Stimulated activated naive CD8-positive, alpha-beta T cell treated with anti-CD3 and anti-CD28 coated beads, Interleukin-15, amount 100 ng/mL, for 72 hours (primary cell): ENCODE measurements at regions not wholly inside any gene's neighbourhood (a gene's known extent, or its start where the extent isn't known, plus 50 kb on each side); places are given as distances from the start of the nearest gene placed in this dataset.
A peak's percentile ranks its signal among the peaks of the same experiment; 100 is the strongest.

Experiments
- ATAC-seq: fragments of 150-1000 bp; cut with Tn5 transposase; 2 replicates; pipeline ENCODE4 v1.10.0; 2021; ENCODE audit warnings: mild to moderate bottlenecking, moderate library complexity
- DNase-seq, 2 donors: peaks; one replicate each; pipeline ENCODE4 v3.0.0; 2021 to 2022
- H3K27ac Mint-ChIP-seq, 2 donors: one replicate each; pipeline ENCODE4 v1.8.0; 2022; ENCODE audit warnings: mild to moderate bottlenecking in 2 of 2, mixed read lengths in 2 of 2, moderate library complexity in 2 of 2
- H3K27me3 Mint-ChIP-seq: one replicate; pipeline ENCODE4 v1.8.0; 2022; ENCODE audit warnings: mixed read lengths
- H3K4me1 Mint-ChIP-seq: one replicate; pipeline ENCODE4 v1.8.0; 2022; ENCODE audit warnings: mild to moderate bottlenecking, mixed read lengths
- H3K4me3 Mint-ChIP-seq, 2 donors: one replicate each; pipeline ENCODE4 v1.8.0; 2022; ENCODE audit warnings: mild to moderate bottlenecking in 2 of 2, mixed read lengths in 2 of 2, moderate library complexity in 1 of 2
- H3K9me3 Mint-ChIP-seq, 2 donors: one replicate each; pipeline ENCODE4 v1.8.0; 2022; ENCODE audit warnings: mixed read lengths in 2 of 2

- ATAC-seq (no peak), DNase-seq (no peak)
- no peaks in the 10 kb centered on the region for H3K27me3 Mint-ChIP-seq
- H3K9me3 Mint-ChIP-seq, result peaks cover 0 to under 1% of the 10 kb centered on the region in 2 donors
- no peak overlapping the region for H3K27ac Mint-ChIP-seq
- no peaks in the 10 kb centered on the region for H3K4me1 Mint-ChIP-seq
- no peak overlapping the region for H3K4me3 Mint-ChIP-seq
These were observed 593.3 kb upstream of the SYT4 start for GRCh38 chr18:43870626-43871025.

- H3K4me3 Mint-ChIP-seq, result no peak overlapping the region
- no peak for DNase-seq
- H3K9me3 Mint-ChIP-seq, result peaks cover 8 to 10% of the 10 kb centered on the region in 2 donors
- H3K27ac Mint-ChIP-seq, result no peak overlapping the region
- no peak for ATAC-seq
- no peaks in the 10 kb centered on the region for H3K27me3 Mint-ChIP-seq
- H3K4me1 Mint-ChIP-seq, result no peaks in the 10 kb centered on the region
These were observed 598.2 kb upstream of the SYT4 start for GRCh38 chr18:43875511-43875910.

GRCh38 chr18:43876286-43876685 lies 599.0 kb upstream of the SYT4 start:
- no peaks in the 10 kb centered on the region for H3K27me3 Mint-ChIP-seq
- no peak for DNase-seq
- no peak for ATAC-seq
- peaks cover 8 to 10% of the 10 kb centered on the region in 2 donors for H3K9me3 Mint-ChIP-seq
- H3K4me1 Mint-ChIP-seq, result no peaks in the 10 kb centered on the region
- H3K27ac Mint-ChIP-seq, result peak overlapping the region in 1 of 2 donors; percentile 28
- H3K4me3 Mint-ChIP-seq, result no peak overlapping the region

GRCh38 chr18:43876748-43877147 lies 599.5 kb upstream of the SYT4 start:
- Mint-ChIP-seq H3K4me3 (no peak overlapping the region), H3K27ac (no peak overlapping the region), H3K4me1 (no peaks in the 10 kb centered on the region), H3K27me3 (no peaks in the 10 kb centered on the region), H3K9me3 (peaks cover 8 to 10% of the 10 kb centered on the region in 2 donors)
- ATAC-seq, result no peak
- DNase-seq, result no peak

GRCh38 chr18:43877616-43878321 lies 600.5 kb upstream of the SYT4 start:
- H3K27me3 Mint-ChIP-seq, result no peaks in the 10 kb centered on the region
- H3K9me3 Mint-ChIP-seq, result peaks cover 8 to 10% of the 10 kb centered on the region in 2 donors
- H3K4me1 Mint-ChIP-seq, result no peaks in the 10 kb centered on the region
- no peak overlapping the region for H3K4me3 Mint-ChIP-seq
- ATAC-seq, result no peak
- DNase-seq, result no peak
- H3K27ac Mint-ChIP-seq, result peak overlapping the region in 1 of 2 donors; percentile 6

- H3K4me1 Mint-ChIP-seq, result no peaks in the 10 kb centered on the region
- ATAC-seq (no peak), DNase-seq (no peak)
- H3K27ac Mint-ChIP-seq, result peak overlapping the region in 1 of 2 donors; percentile 34
- no peak overlapping the region for H3K4me3 Mint-ChIP-seq
- H3K27me3 Mint-ChIP-seq, result no peaks in the 10 kb centered on the region
- peaks cover 8 to 10% of the 10 kb centered on the region in 2 donors for H3K9me3 Mint-ChIP-seq
These were observed 602.1 kb upstream of the SYT4 start for GRCh38 chr18:43879415-43879814.

GRCh38 chr18:43882358-43883055 lies 605.2 kb upstream of the SYT4 start:
- Mint-ChIP-seq H3K9me3 (peaks cover 10 to 16% of the 10 kb centered on the region in 2 donors), H3K4me3 (no peak overlapping the region), H3K27me3 (no peaks in the 10 kb centered on the region), H3K4me1 (no peaks in the 10 kb centered on the region), H3K27ac (no peak overlapping the region)
- ATAC-seq, result no peak
- DNase-seq, result no peak

GRCh38 chr18:43883886-43884285 lies 606.6 kb upstream of the SYT4 start:
- no peak overlapping the region for H3K4me3 Mint-ChIP-seq
- peak overlapping the region in 1 of 2 donors; percentile 42 for H3K27ac Mint-ChIP-seq
- peaks cover 10 to 16% of the 10 kb centered on the region in 2 donors for H3K9me3 Mint-ChIP-seq
- ATAC-seq (no peak), DNase-seq (no peak)
- H3K27me3 Mint-ChIP-seq, result no peaks in the 10 kb centered on the region
- H3K4me1 Mint-ChIP-seq, result no peaks in the 10 kb centered on the region

- DNase-seq (no peak), ATAC-seq (no peak)
- H3K27me3 Mint-ChIP-seq, result no peaks in the 10 kb centered on the region
- peaks cover 0 to 14% of the 10 kb centered on the region in 2 donors for H3K9me3 Mint-ChIP-seq
- H3K4me3 Mint-ChIP-seq, result no peak overlapping the region
- no peak overlapping the region for H3K27ac Mint-ChIP-seq
- H3K4me1 Mint-ChIP-seq, result no peaks in the 10 kb centered on the region
These were observed 609.1 kb upstream of the SYT4 start for GRCh38 chr18:43886341-43886740.

- Mint-ChIP-seq H3K27ac (no peak overlapping the region), H3K27me3 (no peaks in the 10 kb centered on the region), H3K4me1 (no peaks in the 10 kb centered on the region), H3K4me3 (no peak overlapping the region), H3K9me3 (peaks cover 0 to 14% of the 10 kb centered on the region in 2 donors)
- DNase-seq (no peak), ATAC-seq (no peak)
These were observed 610.2 kb upstream of the SYT4 start for GRCh38 chr18:43887491-43887890.

- Mint-ChIP-seq H3K4me1 (no peaks in the 10 kb centered on the region), H3K27me3 (no peaks in the 10 kb centered on the region), H3K9me3 (peaks cover 0 to 14% of the 10 kb centered on the region in 2 donors), H3K4me3 (no peak overlapping the region), H3K27ac (no peak overlapping the region)
- ATAC-seq, result no peak
- no peak for DNase-seq
These were observed 611.3 kb upstream of the SYT4 start for GRCh38 chr18:43888598-43888997.

- H3K27me3 Mint-ChIP-seq, result no peaks in the 10 kb centered on the region
- DNase-seq, result no peak
- H3K27ac Mint-ChIP-seq, result no peak overlapping the region
- no peak overlapping the region for H3K4me3 Mint-ChIP-seq
- peaks cover 10 to 13% of the 10 kb centered on the region in 2 donors for H3K9me3 Mint-ChIP-seq
- H3K4me1 Mint-ChIP-seq, result no peaks in the 10 kb centered on the region
- no peak for ATAC-seq
These were observed 615.8 kb upstream of the SYT4 start for GRCh38 chr18:43893001-43893637.

GRCh38 chr18:43904209-43904837 lies 627.0 kb upstream of the SYT4 start:
- ATAC-seq (no peak), DNase-seq (no peak)
- peaks cover 0 to 5% of the 10 kb centered on the region in 2 donors for H3K9me3 Mint-ChIP-seq
- H3K4me3 Mint-ChIP-seq, result no peak overlapping the region
- no peaks in the 10 kb centered on the region for H3K27me3 Mint-ChIP-seq
- H3K27ac Mint-ChIP-seq, result no peak overlapping the region
- no peaks in the 10 kb centered on the region for H3K4me1 Mint-ChIP-seq

GRCh38 chr18:43914018-43914417 lies 636.7 kb upstream of the SYT4 start:
- no peak for ATAC-seq
- Mint-ChIP-seq H3K27ac (no peak overlapping the region), H3K9me3 (peaks cover 8 to 9% of the 10 kb centered on the region in 2 donors), H3K4me3 (no peak overlapping the region), H3K4me1 (no peaks in the 10 kb centered on the region), H3K27me3 (no peaks in the 10 kb centered on the region)
- no peak for DNase-seq

GRCh38 chr18:43916984-43917383 lies 639.7 kb upstream of the SYT4 start:
- DNase-seq (no peak), ATAC-seq (no peak)
- Mint-ChIP-seq H3K27ac (no peak overlapping the region), H3K4me3 (no peak overlapping the region), H3K9me3 (no peaks in the 10 kb centered on the region), H3K27me3 (no peaks in the 10 kb centered on the region), H3K4me1 (no peaks in the 10 kb centered on the region)

GRCh38 chr18:43917520-43917919 lies 640.2 kb upstream of the SYT4 start:
- no peaks in the 10 kb centered on the region for H3K27me3 Mint-ChIP-seq
- H3K4me3 Mint-ChIP-seq, result no peak overlapping the region
- no peak for DNase-seq
- no peaks in the 10 kb centered on the region for H3K9me3 Mint-ChIP-seq
- no peak overlapping the region for H3K27ac Mint-ChIP-seq
- no peak for ATAC-seq
- no peaks in the 10 kb centered on the region for H3K4me1 Mint-ChIP-seq
